Upper lobe of left lung (tissue), 4 donors: ENCODE measurements at regions not wholly inside any gene's neighbourhood (a gene's known extent, or its start where the extent isn't known, plus 50 kb on each side); places are given as distances from the start of the nearest gene placed in this dataset.

Experiments
- CTCF ChIP-seq, 6 experiments: fragments of 450-650 bp in 4 of 6; fragments of 200-600 bp in 2 of 6; sonication (generic) in 2 of 6; IDR thresholded peaks; one replicate each; pipeline ENCODE4 v1.5.1; 2016 to 2019; ENCODE audit warnings: antibody characterized with exemption in 6 of 6
- POLR2A ChIP-seq, 4 donors: fragments of 450-650 bp; IDR thresholded peaks; one replicate each; pipeline ENCODE4 v1.5.1; 2016 to 2017; ENCODE audit warnings: antibody characterized with exemption in 4 of 4, mild to moderate bottlenecking in 2 of 4

GRCh38 chr3:68151359-68151758 is 496.9 kb upstream of the SUCLG2 start:
- TF ChIP-seq POLR2A (IDR thresholded peaks at IDR 0.05) (no peak), CTCF (IDR thresholded peaks at IDR 0.05) (no peak)
